ENCODE measurements at regions not wholly inside any gene's neighbourhood (a gene's known extent, or its start where the extent isn't known, plus 50 kb on each side); places are given as distances from the start of the nearest gene placed in this dataset.

GRCh38 chr20:56810141-56810540, 181.0 kb downstream of the TFAP2C start:
- TF ChIP-seq EZH2 (IDR thresholded peaks at IDR 0.05) (no peak), POLR2AphosphoS5 (IDR thresholded peaks at IDR 0.05; ENCODE audit: borderline replicate concordance, low read depth, low read length) (no peak)
